Astrocyte (in vitro differentiated cells and primary cell): ENCODE measurements at regions not wholly inside any gene's neighbourhood (a gene's known extent, or its start where the extent isn't known, plus 50 kb on each side); places are given as distances from the start of the nearest gene placed in this dataset.

Experiments
- EZH2 ChIP-seq: IDR thresholded peaks from 2 replicates; pipeline ENCODE4 v1.6.1; 2012; ENCODE audit warnings: mild to moderate bottlenecking, low read length, inconsistent platforms; ENCODE audit not compliant: insufficient read depth
- TF ChIP-seq, protein P1 (sequence below): IDR thresholded peaks from 2 replicates; pipeline ENCODE4 v1.5.1; 2011; ENCODE audit warnings: low read depth, mild to moderate bottlenecking, inconsistent platforms, low read length, moderate library complexity; ENCODE audit not compliant: insufficient read depth

DNA sequence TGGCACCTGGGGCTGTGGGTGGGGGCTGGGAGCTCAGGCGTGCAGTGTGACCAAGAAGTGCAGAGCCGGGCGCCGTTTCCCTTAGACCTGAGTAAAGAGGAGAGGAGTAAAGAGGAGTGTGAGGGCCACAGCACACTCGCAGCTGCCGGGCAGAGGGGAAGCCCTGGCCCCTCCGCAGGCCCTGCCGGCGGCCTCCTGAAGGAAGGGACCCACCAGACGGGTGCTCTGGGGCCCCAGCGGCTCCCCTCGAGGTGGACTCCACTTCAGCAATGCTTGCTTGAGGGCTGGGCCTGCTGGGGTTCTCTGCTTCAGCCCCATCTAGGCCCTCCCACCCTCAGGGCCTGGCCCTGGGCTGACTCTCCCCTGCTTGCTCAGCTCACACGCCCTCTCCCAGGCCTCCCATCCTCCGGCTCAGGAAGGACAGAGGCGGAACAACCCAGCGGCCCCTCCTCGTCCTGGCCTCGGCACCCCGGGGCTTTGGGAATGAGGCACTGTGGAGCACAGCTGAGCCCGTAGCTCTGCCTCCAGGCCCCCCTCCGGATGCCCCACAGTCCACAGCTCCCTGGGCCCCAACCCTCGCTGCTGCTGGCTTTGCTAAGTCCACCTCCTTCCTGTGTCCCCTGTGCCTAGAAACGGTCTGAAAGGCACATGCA lies 1198.7 kb downstream of the BRD1 start:
- TF ChIP-seq, protein P1, sequence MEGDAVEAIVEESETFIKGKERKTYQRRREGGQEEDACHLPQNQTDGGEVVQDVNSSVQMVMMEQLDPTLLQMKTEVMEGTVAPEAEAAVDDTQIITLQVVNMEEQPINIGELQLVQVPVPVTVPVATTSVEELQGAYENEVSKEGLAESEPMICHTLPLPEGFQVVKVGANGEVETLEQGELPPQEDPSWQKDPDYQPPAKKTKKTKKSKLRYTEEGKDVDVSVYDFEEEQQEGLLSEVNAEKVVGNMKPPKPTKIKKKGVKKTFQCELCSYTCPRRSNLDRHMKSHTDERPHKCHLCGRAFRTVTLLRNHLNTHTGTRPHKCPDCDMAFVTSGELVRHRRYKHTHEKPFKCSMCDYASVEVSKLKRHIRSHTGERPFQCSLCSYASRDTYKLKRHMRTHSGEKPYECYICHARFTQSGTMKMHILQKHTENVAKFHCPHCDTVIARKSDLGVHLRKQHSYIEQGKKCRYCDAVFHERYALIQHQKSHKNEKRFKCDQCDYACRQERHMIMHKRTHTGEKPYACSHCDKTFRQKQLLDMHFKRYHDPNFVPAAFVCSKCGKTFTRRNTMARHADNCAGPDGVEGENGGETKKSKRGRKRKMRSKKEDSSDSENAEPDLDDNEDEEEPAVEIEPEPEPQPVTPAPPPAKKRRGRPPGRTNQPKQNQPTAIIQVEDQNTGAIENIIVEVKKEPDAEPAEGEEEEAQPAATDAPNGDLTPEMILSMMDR: no peak
- TF ChIP-seq EZH2: no peak
